ENCODE measurements at regions not wholly inside any gene's neighbourhood (a gene's known extent, or its start where the extent isn't known, plus 50 kb on each side); places are given as distances from the start of the nearest gene placed in this dataset.
"Not testable (repeated sequence)": the region's sequence is repeated elsewhere in the genome, so short reads cannot be mapped to it uniquely, and the experiment has no call there.

- DNase-seq: no peak
Observed at GRCh38 chr2:21740484-21740883, 616.7 kb downstream of the TDRD15 start.

- no peak for DNase-seq
Observed at GRCh38 chr2:21746499-21746898, 622.7 kb downstream of the TDRD15 start.

GRCh38 chr2:21748501-21748900, 624.7 kb downstream of the TDRD15 start:
- DNase-seq: no peak

DNA sequence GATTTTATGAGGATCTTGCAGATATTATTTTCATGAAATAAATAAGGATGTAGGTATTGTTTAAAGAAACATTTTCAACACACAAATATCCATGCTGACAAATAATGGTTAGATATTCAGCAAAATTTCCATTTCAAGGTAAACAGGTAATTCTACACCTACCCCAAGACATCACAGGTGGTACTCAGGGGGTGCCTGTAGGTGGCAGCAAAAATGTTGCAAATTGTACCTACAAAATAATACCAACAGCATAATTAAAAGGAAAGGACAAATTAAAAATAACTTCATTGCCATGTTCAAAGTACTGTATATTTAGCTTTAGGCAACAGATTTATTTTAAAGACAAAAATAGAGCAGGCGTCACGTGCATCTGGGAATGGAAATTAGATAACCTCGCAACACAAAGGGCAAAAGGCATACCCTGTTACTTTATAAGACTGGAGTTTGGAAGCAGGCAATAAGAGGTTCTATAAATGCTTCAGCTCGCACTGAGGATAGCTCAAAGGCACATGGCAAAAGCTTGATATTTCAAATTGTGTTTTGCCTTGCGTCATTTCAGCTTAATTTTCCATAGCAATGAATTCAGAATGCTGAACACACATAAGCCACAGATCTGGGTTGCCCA, 630.5 kb downstream of the TDRD15 start:
- no peak for DNase-seq

DNA sequence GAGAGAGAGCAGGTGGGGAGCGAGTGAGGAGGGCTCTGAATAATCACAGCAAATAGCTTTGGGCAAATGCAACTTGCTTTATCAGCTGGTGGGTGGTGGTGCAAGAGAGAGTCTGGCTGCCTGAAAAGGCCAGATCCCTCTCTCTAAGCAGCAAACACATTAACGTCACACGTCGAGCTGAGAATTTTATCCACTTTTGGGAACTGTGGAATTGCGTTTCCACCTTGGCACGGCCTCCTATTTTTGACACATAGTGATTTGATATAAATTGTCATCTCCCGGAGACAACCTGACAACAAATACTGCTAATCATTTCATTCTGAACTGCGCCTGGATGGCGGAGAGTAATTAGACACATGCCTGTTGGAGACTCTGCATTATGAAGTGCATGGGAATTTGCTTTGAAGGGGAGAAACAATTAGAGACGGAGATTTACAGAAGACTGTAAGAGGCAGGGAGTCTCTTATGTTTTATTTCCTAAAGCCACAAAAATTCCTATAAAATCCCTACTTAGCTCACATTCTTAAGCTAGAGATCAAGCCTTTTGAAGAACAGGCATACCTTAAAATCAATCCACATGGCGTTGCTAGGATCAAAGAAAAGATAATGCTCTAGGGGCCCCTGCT, 634.1 kb downstream of the TDRD15 start:
- no peak for DNase-seq

GRCh38 chr2:21759819-21760218, 636.1 kb downstream of the TDRD15 start:
- no peak for DNase-seq

DNA sequence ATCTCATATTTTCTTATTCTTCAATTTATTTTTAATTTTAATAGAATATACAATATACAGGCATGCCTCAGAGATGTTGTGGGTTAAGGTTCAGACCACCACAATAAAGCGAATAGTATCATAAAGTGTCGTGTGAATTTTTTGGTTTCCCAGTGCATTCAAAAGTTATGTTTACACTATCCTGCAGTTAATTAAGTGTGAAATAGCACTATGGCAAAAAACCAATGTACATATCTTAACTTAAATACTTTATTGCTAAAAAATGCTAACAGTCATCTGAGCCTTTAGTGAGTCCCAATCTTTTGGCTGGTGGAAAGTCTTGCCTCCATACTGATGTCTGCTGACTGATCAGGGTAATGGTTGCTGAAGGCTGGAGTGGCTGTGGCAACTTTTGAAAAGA, 637.6 kb downstream of the TDRD15 start:
- no peak for DNase-seq

- DNase-seq: no peak
Observed at GRCh38 chr2:21763501-21763900, 639.7 kb downstream of the TDRD15 start.

DNA sequence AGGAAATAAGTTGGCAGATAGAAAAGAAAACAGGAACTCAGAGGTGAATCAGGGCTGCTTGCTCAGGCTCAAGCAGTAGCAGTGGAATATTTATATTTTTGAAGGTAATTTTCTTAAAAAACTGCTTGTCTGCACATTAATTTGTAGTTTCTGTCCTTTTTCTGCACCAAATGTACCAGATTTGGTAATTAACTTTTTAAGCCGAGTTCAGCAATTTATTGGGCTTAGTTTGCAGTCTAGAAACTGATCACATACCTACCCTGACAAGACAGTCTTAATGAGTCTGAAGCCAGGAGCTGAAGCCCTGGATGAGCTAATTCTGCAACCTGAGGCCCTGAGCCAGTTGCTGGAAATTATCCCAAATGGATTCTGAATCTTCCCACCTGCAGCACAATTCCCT, 647.0 kb downstream of the TDRD15 start:
- no peak for DNase-seq

- no peak for DNase-seq
Observed at GRCh38 chr2:21772624-21773023, 648.9 kb downstream of the TDRD15 start.

DNA sequence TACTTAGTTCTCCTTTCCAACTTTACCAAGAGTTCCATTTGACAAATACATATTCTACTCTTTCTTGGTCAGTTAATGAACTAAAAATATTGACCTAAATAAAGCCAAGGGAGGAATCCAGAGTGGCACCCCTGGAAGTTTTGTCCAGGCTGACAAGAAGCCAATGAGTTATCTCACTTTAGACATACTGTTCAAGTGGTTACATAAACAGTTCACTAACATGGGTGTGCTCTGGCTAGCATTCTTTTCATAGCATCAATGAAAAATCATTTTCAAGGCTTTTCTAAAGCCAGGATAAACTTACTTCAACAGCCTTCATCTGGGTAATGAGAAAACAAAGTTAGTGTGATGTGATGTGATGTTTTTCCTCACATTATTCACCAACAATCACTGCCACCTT, 649.4 kb downstream of the TDRD15 start:
- DNase-seq: no peak

DNA sequence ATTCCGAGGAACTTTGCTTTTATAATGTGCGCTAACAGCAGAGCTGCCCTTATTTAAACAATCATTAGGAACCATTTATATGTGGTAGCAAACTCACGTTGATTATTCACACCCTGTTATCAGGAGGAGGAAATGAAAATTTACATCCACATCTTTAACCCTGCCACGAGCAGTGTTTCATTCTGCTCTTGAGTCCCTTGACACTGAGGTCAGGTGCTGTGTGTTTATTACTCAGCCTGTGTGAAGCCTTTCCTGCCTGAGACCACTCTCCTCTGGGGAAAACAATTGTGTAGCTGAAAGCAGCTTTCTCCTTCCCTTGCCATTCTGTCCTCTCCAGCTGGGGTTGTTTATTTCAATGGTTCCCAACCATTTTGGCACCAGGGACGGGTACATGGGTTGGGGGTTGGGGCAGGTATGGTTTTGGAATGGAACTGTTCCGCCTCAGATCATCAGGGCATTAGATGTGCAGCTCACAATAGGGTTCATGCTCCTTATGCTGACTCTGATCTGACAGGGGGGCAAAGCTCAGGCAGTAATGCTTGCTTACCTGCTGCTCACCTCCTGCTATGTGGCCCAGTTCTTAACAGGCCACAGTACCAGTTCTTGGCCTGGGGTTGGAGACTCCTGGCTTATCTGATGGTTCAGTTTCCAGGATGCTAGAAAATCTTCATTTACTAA, 651.1 kb downstream of the TDRD15 start:
- DNase-seq: no peak

GRCh38 chr2:21779786-21780185, 656.0 kb downstream of the TDRD15 start:
- DNase-seq: no peak

DNA sequence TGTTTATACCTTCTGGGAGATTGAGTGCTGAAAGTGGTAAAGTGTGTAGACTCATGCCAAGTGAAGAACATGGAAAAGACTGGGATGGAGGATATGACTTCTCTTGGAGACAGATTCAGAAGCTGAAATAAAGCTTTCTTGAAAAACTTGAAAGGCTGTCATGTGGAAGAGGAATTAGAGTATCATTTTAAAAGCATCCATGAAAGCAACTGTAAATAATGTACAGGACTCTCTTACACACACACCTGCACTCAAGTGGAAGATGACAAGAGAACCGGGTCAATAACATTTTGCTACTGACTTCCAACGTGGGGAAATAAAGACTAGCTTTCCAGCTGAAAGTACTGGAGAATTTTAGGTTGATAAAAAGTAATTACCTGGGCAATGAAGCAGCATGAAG, 658.2 kb downstream of the TDRD15 start:
- no peak for DNase-seq

- DNase-seq: no peak
Observed at GRCh38 chr2:21782866-21783265, 659.1 kb downstream of the TDRD15 start.

DNA sequence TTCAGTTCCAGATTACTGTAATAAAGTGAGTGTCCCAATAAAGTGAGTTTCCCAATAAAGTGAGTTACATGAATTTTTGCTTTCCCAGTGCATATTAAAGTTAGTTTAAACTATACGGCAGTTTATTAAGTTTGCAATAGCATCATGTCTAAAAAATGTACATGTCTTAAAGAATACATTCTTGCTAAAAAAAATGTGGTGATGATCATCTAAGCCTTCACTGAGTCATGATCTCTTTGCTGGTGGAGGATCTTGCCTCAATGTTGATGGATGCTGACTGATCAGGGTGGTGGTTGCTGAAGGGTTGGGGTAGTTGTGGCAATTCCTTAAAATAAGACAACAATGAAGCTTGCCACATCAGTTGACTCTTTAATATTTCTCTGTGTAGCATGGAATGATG, 664.2 kb downstream of the TDRD15 start:
- DNase-seq: no peak

DNA sequence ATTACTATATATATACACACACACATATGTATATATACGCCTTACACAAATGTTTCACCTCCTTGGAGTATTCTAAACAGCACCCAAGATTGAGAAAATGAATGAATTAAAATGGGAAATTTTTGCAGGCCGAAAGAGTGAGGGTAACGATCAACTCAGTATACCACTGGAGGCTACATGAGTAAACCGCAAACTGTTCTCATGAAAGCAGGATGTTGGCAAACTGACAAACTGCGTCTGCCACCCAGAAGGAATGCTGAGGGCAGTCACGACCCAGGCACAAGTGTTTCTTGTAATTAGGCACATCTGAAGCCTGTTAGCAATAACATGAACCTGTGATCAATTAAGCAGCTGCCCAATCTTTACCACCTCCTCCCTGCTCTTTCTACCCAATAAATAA, 666.5 kb downstream of the TDRD15 start:
- DNase-seq: not testable (repeated sequence)

GRCh38 chr2:21792571-21792970, 668.8 kb downstream of the TDRD15 start:
- DNase-seq: no peak

GRCh38 chr2:21793461-21793860, 669.7 kb downstream of the TDRD15 start:
- DNase-seq: no peak

- DNase-seq: no peak
Observed at GRCh38 chr2:21794611-21795010, 670.8 kb downstream of the TDRD15 start.

DNA sequence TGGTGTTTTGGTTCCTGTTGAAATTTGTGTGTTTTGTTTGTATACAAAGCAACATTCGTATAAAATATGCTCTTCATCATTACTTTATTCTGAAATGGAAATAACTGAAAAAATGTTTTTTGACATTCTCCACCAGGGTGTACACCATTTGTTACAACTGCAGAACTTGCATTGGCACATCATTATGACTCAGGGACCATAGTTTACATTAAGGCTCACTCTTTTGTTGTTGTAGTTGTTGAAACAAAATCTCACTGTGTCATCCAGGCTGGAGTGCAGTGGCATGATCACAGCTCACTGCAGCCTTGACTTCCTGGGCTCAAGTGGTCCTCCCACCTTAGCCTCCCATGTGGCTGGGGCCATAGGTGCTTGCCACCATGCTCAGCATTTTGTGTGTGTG, 676.6 kb downstream of the TDRD15 start:
- no peak for DNase-seq

- no peak for DNase-seq
Observed at GRCh38 chr2:21803550-21803949, 679.8 kb downstream of the TDRD15 start.

DNA sequence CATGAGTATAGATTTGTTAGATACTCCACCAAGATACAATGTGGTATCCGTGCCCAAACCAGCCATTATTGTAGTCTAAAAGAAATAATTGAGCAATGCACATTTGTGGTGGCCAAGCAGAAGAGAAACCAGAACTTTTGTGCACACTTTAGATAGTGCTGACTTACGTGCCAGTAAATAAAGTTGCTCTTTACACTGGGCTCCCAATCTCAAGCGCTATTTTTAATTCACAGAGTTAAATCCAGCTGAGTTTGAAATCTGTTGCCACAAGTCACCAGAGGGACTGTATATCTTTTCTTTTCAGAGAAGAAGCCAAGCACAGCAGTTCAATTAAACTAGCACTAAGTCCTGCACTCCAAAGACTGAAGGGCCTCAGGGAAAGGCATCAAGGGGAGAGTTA, 680.4 kb downstream of the TDRD15 start:
- DNase-seq: no peak

GRCh38 chr2:21811541-21811940, 687.8 kb downstream of the TDRD15 start:
- no peak for DNase-seq

DNA sequence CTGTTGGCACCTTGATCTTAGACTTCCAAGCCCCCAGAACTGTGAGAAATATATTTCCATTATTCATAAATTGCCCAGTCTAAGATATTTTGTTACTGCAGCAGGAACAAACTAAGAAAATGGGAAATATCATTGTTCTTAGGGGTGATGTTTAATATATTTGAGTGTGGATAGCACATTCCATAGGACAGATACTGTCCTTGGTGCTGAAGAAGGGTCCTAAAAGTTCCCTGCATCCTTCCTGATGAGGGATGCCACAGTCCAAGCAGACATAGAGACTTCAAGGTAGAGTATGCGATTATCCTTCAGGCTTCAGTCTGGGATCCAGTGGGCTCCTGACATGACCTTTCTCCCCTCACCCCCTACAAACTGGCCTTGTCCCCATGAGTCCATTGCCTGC, 689.0 kb downstream of the TDRD15 start:
- DNase-seq: no peak

Measured in DMS79 treated with DMSO at 0.1 percent for 48 hours (cell line).